ENCODE measurements at regions not wholly inside any gene's neighbourhood (a gene's known extent, or its start where the extent isn't known, plus 50 kb on each side); places are given as distances from the start of the nearest gene placed in this dataset.
A peak's percentile ranks its signal among the peaks of the same experiment; 100 is the strongest.

- peak overlapping the region; percentile 42 for H3K27ac ChIP-seq
- H3K4me1 ChIP-seq (ENCODE audit: control insufficient read depth in 1 of 2, insufficient read depth in 1 of 2, low read depth in 1 of 2, low read length in 1 of 2): peaks cover 26 to 36% of the 10 kb centered on the region in 2 experiments
- TF ChIP-seq CTCF (IDR thresholded peaks at IDR 0.05): no peak
These were observed 53.1 kb upstream of the HGFAC start for GRCh38 chr4:3388471-3389232.

GRCh38 chr4:3389233-3390215, 52.2 kb upstream of the HGFAC start:
- no peaks in the 10 kb centered on the region for H3K36me3 ChIP-seq
- no peaks in the 10 kb centered on the region for H3K27me3 ChIP-seq
- no peak for TF ChIP-seq CTCF (IDR thresholded peaks at IDR 0.05)
- peak overlapping the region in 1 of 2 experiments; percentile 8 for H3K4me3 ChIP-seq (ENCODE audit: low read depth in 1 of 2, low read length in 1 of 2)
- H3K4me1 ChIP-seq (ENCODE audit: control insufficient read depth in 1 of 2, insufficient read depth in 1 of 2, low read depth in 1 of 2, low read length in 1 of 2): peaks cover 26 to 36% of the 10 kb centered on the region in 2 experiments
- H3K9me3 ChIP-seq: no peaks in the 10 kb centered on the region
- peak overlapping the region; percentile 42 for H3K27ac ChIP-seq

More at GRCh38 chr4:3388471-3389232, 53.1 kb upstream of the HGFAC start:
- no peaks in the 10 kb centered on the region for H3K36me3 ChIP-seq
- peak overlapping the region; percentile 8 to 22 for H3K4me3 ChIP-seq (ENCODE audit: low read depth in 1 of 2, low read length in 1 of 2)
- no peaks in the 10 kb centered on the region for H3K27me3 ChIP-seq
- H3K9me3 ChIP-seq: no peaks in the 10 kb centered on the region

GRCh38 chr4:3390288-3390811, 51.4 kb upstream of the HGFAC start:
- no peaks in the 10 kb centered on the region for H3K9me3 ChIP-seq
- no peak for TF ChIP-seq CTCF (IDR thresholded peaks at IDR 0.05)
- no peaks in the 10 kb centered on the region for H3K27me3 ChIP-seq
- H3K27ac ChIP-seq: no peak overlapping the region
- peaks cover 21 to 32% of the 10 kb centered on the region in 2 experiments for H3K4me1 ChIP-seq (ENCODE audit: control insufficient read depth in 1 of 2, insufficient read depth in 1 of 2, low read depth in 1 of 2, low read length in 1 of 2)
- no peaks in the 10 kb centered on the region for H3K36me3 ChIP-seq
- H3K4me3 ChIP-seq (ENCODE audit: low read depth in 1 of 2, low read length in 1 of 2): no peak overlapping the region

- Histone ChIP-seq H3K27me3 (no peaks in the 10 kb centered on the region), H3K4me1 (ENCODE audit: control insufficient read depth in 1 of 2, insufficient read depth in 1 of 2, low read depth in 1 of 2, low read length in 1 of 2) (peaks cover 18 to 28% of the 10 kb centered on the region in 2 experiments), H3K4me3 (ENCODE audit: low read depth in 1 of 2, low read length in 1 of 2) (no peak overlapping the region), H3K27ac (no peak overlapping the region), H3K9me3 (no peaks in the 10 kb centered on the region), H3K36me3 (no peaks in the 10 kb centered on the region)
- TF ChIP-seq CTCF (IDR thresholded peaks at IDR 0.05): no peak
These were observed 50.3 kb upstream of the HGFAC start for GRCh38 chr4:3391422-3391821.

Measured in neutrophil (primary cell).